ENCODE measurements at regions not wholly inside any gene's neighbourhood (a gene's known extent, or its start where the extent isn't known, plus 50 kb on each side); places are given as distances from the start of the nearest gene placed in this dataset.
A peak's percentile ranks its signal among the peaks of the same experiment; 100 is the strongest.

DNA sequence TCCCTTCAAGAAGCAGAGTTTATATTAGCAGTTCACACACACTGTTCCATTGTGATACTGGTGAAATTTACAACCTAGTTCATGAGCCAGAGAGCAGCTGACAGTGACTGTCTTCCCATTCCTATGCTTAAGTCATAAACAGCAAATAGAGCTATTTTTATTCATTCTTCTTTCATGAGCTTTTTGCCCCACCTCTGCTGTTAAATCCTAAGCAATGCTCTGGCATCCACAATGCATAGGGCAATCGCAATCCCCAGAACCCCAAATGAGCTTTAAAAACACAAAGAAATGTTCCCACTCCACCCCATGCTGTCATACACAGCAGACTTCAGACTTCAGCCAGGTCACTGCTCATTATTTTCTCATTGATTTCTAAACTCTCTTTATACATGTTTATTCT is 307.5 kb downstream of the ETS1 start:
- Histone ChIP-seq H3K4me3 (no peak overlapping the region), H3K9me3 (no peaks in the 10 kb centered on the region), H3K36me3 (no peaks in the 10 kb centered on the region), H3K27ac (no peak overlapping the region), H3K4me1 (no peaks in the 10 kb centered on the region), H3K27me3 (ENCODE audit: low read depth) (no peaks in the 10 kb centered on the region)
- no peak for ATAC-seq
- no peak for DNase-seq
- intact Hi-C loops (cut with DNase I) = no loop called here
- TF ChIP-seq CTCF (IDR thresholded peaks at IDR 0.05) = no peak

- Histone ChIP-seq H3K9me3 (no peaks in the 10 kb centered on the region), H3K27ac (no peak overlapping the region), H3K36me3 (no peaks in the 10 kb centered on the region), H3K4me1 (peaks cover 5% of the 10 kb centered on the region), H3K4me3 (no peak overlapping the region), H3K27me3 (ENCODE audit: low read depth) (no peaks in the 10 kb centered on the region)
- intact Hi-C loops (cut with DNase I) = no loop called here
- no peak for TF ChIP-seq CTCF (IDR thresholded peaks at IDR 0.05)
- no peak for DNase-seq
- ATAC-seq = no peak
Measured at GRCh38 chr11:128273736-128274135, 313.6 kb downstream of the ETS1 start.

- Histone ChIP-seq H3K27me3 (ENCODE audit: low read depth) (no peaks in the 10 kb centered on the region), H3K4me1 (peaks cover 5% of the 10 kb centered on the region), H3K27ac (peak overlapping the region; percentile 29), H3K9me3 (no peaks in the 10 kb centered on the region), H3K36me3 (no peaks in the 10 kb centered on the region), H3K4me3 (no peak overlapping the region)
- TF ChIP-seq CTCF (IDR thresholded peaks at IDR 0.05) = no peak
- intact Hi-C loops (cut with DNase I) = no loop called here
- ATAC-seq (peak in 1 of 2 donors; percentile 45), DNase-seq (no peak)
Measured at GRCh38 chr11:128271401-128271800, 316.0 kb downstream of the ETS1 start.

DNA sequence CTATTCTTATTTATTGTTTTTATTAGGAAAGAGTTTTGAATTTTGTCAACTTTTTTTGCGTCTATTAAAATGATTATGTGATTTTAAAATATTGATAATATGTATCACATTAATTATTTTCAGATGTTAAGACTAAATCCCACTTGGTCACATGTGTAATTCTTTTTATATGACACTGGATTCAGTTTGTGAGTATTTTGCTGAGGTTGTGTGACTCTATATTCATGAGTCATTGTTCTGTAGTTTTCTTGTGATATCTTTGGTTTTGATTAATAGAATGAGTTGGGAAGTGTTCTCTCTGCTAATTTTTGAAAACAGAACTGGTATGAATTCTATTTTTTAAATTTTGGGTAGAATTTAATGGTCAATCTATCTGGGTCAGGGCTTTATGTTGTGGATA is 317.9 kb downstream of the ETS1 start:
- DNase-seq (no peak), ATAC-seq (no peak)
- intact Hi-C loops (cut with DNase I) = no loop called here
- no peak for TF ChIP-seq CTCF (IDR thresholded peaks at IDR 0.05)
- Histone ChIP-seq H3K36me3 (no peaks in the 10 kb centered on the region), H3K27me3 (ENCODE audit: low read depth) (no peaks in the 10 kb centered on the region), H3K9me3 (no peaks in the 10 kb centered on the region), H3K4me1 (peaks cover 5% of the 10 kb centered on the region), H3K27ac (no peak overlapping the region), H3K4me3 (no peak overlapping the region)

- H3K27me3 ChIP-seq (ENCODE audit: low read depth) = no peaks in the 10 kb centered on the region
- DNase-seq (no peak), ATAC-seq (no peak)
- no peak overlapping the region for H3K4me3 ChIP-seq
- H3K4me1 ChIP-seq = peaks cover 5% of the 10 kb centered on the region
- TF ChIP-seq CTCF (IDR thresholded peaks at IDR 0.05) = no peak
- no peaks in the 10 kb centered on the region for H3K9me3 ChIP-seq
- H3K36me3 ChIP-seq = no peaks in the 10 kb centered on the region
- no peak overlapping the region for H3K27ac ChIP-seq
- intact Hi-C loops (cut with DNase I) = no loop called here
Measured at GRCh38 chr11:128266893-128267292, 320.5 kb downstream of the ETS1 start.

Measured in lower lobe of right lung (tissue), 2 donors.